Skeletal muscle satellite cell (primary cell): ENCODE measurements at regions not wholly inside any gene's neighbourhood (a gene's known extent, or its start where the extent isn't known, plus 50 kb on each side); places are given as distances from the start of the nearest gene placed in this dataset.

Source experiments
- H3K27me3 ChIP-seq: 2 replicates; pipeline ENCODE4 v1.7.0; 2013; ENCODE audit warnings: low read length; ENCODE audit not compliant: control insufficient read depth, insufficient read depth
- H3K36me3 ChIP-seq: 2 replicates; pipeline ENCODE4 v1.7.0; 2013; ENCODE audit warnings: mild to moderate bottlenecking, control low read depth, low read length; ENCODE audit not compliant: insufficient read depth
- H3K4me1 ChIP-seq: 2 replicates; pipeline ENCODE4 v1.7.0; 2013; ENCODE audit warnings: low read length; ENCODE audit not compliant: control insufficient read depth, insufficient read depth
- H3K4me2 ChIP-seq: 2 replicates; pipeline ENCODE4 v1.7.0; 2013; ENCODE audit warnings: mild to moderate bottlenecking, low read length
- H3K4me3 ChIP-seq: 2 replicates; pipeline ENCODE4 v1.7.0; 2013; ENCODE audit warnings: low read length
- H3K9ac ChIP-seq: 2 replicates; pipeline ENCODE4 v1.7.0; 2013; ENCODE audit warnings: mild to moderate bottlenecking, low read depth, low read length, moderate library complexity
- H3K9me3 ChIP-seq: replicated peaks from 2 replicates; pipeline ENCODE4 v1.7.0; 2013; ENCODE audit warnings: mild to moderate bottlenecking, control low read depth, low read length

GRCh38 chr3:87895983-87896382 is 162.8 kb downstream of the CGGBP1 start:
- Histone ChIP-seq H3K4me2 (no peak overlapping the region), H3K4me3 (no peak overlapping the region), H3K36me3 (no peaks in the 10 kb centered on the region)

GRCh38 chr3:87873136-87873535 is 185.7 kb downstream of the CGGBP1 start:
- Histone ChIP-seq H3K9ac (no peak overlapping the region), H3K9me3 (no peaks in the 10 kb centered on the region), H3K4me3 (no peak overlapping the region), H3K27me3 (no peaks in the 10 kb centered on the region), H3K4me2 (no peak overlapping the region), H3K36me3 (no peaks in the 10 kb centered on the region), H3K4me1 (no peaks in the 10 kb centered on the region)

More at GRCh38 chr3:87895983-87896382, 162.8 kb downstream of the CGGBP1 start:
- no peaks in the 10 kb centered on the region for H3K9me3 ChIP-seq
- no peak overlapping the region for H3K9ac ChIP-seq
- H3K4me1 ChIP-seq, result no peaks in the 10 kb centered on the region
- no peaks in the 10 kb centered on the region for H3K27me3 ChIP-seq

- Histone ChIP-seq H3K9me3 (no peaks in the 10 kb centered on the region), H3K4me2 (no peak overlapping the region), H3K4me3 (no peak overlapping the region), H3K36me3 (no peaks in the 10 kb centered on the region), H3K4me1 (no peaks in the 10 kb centered on the region), H3K27me3 (no peaks in the 10 kb centered on the region), H3K9ac (no peak overlapping the region)
Measured at GRCh38 chr3:87867001-87867400, 191.8 kb downstream of the CGGBP1 start.

DNA sequence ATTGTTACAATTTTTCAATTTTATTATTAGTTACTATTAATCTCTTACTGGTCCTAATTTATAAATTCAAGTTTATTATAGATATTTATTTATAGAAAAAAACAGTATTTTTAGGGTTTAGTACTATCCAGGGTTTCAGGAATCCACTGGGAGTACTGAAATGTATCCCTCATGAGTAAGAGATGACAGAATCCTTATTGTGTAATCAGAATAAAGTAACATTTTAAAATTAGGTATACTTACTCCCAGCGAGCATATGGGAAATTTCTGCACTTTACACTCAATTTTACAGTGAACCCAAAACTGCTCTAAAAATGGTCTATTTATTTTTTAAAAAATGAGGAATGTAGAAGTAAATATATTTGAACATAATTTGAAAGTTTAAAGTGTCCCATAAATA is 202.7 kb downstream of the CGGBP1 start:
- H3K27me3 ChIP-seq, result no peaks in the 10 kb centered on the region
- no peaks in the 10 kb centered on the region for H3K36me3 ChIP-seq
- peak overlapping the region; percentile 55 for H3K4me2 ChIP-seq
- no peak overlapping the region for H3K9ac ChIP-seq
- no peaks in the 10 kb centered on the region for H3K9me3 ChIP-seq
- peak overlapping the region; percentile 25 for H3K4me3 ChIP-seq
- peaks cover 15% of the 10 kb centered on the region for H3K4me1 ChIP-seq

DNA sequence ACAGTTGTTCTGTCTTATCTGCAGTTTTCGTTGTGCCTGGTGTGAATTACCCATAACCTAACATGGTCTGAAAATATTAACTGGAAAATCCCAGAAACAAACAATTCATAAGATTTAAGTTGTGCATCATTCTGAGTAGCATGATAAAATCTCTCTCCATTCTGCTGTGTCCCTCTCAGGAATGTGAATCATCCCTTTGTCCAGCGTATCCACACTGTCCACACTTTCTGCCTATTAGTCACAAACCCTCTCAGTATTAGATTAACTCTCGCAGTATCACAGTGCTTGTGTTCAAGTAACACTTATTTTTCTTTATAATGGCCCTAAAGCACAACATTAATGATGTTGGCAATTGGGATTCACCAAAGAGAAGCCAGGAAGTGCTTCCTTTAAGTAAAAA is 203.2 kb downstream of the CGGBP1 start:
- H3K36me3 ChIP-seq, result no peaks in the 10 kb centered on the region
- peak overlapping the region; percentile 55 for H3K4me2 ChIP-seq
- no peaks in the 10 kb centered on the region for H3K27me3 ChIP-seq
- peaks cover 15% of the 10 kb centered on the region for H3K4me1 ChIP-seq
- H3K4me3 ChIP-seq, result peak overlapping the region; percentile 25
- H3K9ac ChIP-seq, result no peak overlapping the region
- H3K9me3 ChIP-seq, result no peaks in the 10 kb centered on the region

DNA sequence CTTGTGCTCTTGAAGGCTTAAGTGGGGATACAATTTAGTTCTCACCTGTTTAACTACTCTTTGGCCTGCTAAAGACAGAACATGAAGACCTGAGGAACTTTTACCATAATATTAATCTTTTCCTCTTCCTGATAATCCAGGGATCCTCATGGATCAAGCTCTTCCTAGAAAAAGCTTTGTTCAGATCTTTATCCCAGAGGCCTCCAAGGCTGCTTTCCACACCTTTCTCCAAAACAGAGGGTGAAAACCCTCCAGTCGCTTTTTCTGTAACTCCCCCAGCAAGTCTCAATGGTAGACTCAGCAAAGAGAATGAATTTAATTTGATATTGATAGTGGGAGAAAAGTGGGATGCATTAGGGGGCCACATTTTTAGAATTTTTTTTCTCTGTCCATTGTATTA is 203.6 kb downstream of the CGGBP1 start:
- no peak overlapping the region for H3K4me3 ChIP-seq
- peak overlapping the region; percentile 55 for H3K4me2 ChIP-seq
- H3K36me3 ChIP-seq, result no peaks in the 10 kb centered on the region
- no peak overlapping the region for H3K9ac ChIP-seq
- H3K27me3 ChIP-seq, result no peaks in the 10 kb centered on the region
- H3K9me3 ChIP-seq, result no peaks in the 10 kb centered on the region
- peaks cover 15% of the 10 kb centered on the region for H3K4me1 ChIP-seq

DNA sequence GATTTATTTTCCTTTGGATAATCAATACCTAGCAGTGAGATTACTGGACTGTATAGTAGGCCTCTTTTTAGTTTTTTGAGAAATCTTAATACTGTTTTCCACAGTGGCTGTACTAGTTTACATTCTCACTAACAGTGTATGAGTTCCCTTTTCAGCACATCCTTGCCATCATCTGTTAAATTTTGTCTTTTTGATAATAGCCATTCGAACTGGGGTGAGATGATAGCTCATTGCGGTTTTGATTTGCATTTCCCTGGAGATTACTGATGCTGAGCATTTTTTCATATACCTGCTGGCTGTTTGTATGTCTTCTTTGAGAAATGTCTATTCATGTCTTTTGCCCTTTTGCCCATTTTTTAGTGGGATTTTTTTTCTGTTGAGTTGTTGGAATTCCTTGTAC is 210.8 kb downstream of the CGGBP1 start:
- Histone ChIP-seq H3K4me2 (no peak overlapping the region), H3K4me3 (no peak overlapping the region), H3K4me1 (no peaks in the 10 kb centered on the region), H3K9me3 (no peaks in the 10 kb centered on the region), H3K27me3 (no peaks in the 10 kb centered on the region), H3K36me3 (no peaks in the 10 kb centered on the region), H3K9ac (no peak overlapping the region)

DNA sequence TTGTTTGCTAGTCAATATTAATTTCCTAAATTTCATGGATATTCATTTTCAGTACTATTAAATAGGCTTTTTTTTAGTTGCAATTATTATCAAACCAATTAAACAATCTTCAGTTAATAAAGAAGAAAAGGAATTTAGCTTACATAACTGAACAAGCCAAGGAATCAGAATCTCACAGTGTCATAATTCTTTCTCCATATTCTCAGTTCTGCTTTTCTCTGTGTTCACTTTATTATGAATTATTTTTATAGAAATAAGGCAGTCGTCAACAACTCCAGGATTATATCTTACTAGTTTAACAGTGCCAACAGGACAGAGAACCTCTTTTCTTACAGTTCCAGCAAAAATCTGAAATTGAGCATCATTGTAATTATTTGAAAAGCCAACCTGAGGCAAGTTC is 221.7 kb downstream of the CGGBP1 start:
- no peaks in the 10 kb centered on the region for H3K36me3 ChIP-seq
- no peaks in the 10 kb centered on the region for H3K4me1 ChIP-seq
- no peak overlapping the region for H3K4me3 ChIP-seq
- H3K4me2 ChIP-seq, result no peak overlapping the region
- H3K27me3 ChIP-seq, result no peaks in the 10 kb centered on the region
- H3K9ac ChIP-seq, result no peak overlapping the region
- no peaks in the 10 kb centered on the region for H3K9me3 ChIP-seq

DNA sequence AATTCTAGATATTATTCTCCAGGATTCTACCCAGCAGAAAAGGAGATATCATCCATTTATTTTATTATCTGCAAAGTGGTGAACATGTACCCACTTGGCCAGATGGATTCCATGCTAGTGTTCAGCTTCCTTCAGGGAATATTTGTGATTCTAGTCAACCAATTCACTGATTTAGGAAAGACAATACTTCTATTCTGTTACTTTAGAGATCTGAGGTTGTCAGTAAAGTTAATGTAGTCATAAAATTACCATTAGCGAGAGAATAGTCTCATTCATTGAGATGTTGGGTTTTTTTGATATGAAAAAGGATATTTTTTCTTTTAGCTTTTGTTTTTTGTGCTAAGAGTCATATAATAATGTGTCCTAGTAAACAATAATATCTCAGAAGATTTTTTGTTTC is 222.8 kb downstream of the CGGBP1 start:
- no peak overlapping the region for H3K4me3 ChIP-seq
- H3K9ac ChIP-seq, result no peak overlapping the region
- no peaks in the 10 kb centered on the region for H3K27me3 ChIP-seq
- no peaks in the 10 kb centered on the region for H3K9me3 ChIP-seq
- no peaks in the 10 kb centered on the region for H3K36me3 ChIP-seq
- no peaks in the 10 kb centered on the region for H3K4me1 ChIP-seq
- H3K4me2 ChIP-seq, result no peak overlapping the region

DNA sequence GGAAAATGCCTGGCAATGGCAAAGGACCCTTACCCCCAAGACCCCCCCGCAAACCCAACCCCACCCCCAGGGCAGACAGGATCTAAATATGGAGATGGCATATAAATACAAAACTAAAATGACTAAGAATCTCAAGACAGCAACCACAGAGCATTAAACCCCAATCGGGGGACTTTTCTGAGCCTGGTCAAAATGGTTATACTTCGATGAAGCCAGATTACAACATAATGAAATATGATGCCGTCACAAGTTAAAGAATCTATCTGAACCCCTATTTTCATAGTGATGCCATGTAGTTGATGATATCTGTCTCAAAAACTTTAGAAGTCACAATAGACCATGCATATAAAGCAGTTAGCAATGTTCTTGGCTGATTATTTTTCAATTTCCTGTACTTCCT is 223.6 kb downstream of the CGGBP1 start:
- Histone ChIP-seq H3K9ac (no peak overlapping the region), H3K27me3 (no peaks in the 10 kb centered on the region), H3K9me3 (no peaks in the 10 kb centered on the region), H3K4me1 (no peaks in the 10 kb centered on the region), H3K4me3 (no peak overlapping the region), H3K4me2 (no peak overlapping the region), H3K36me3 (no peaks in the 10 kb centered on the region)

GRCh38 chr3:87834327-87834726 is 224.5 kb downstream of the CGGBP1 start:
- no peak overlapping the region for H3K9ac ChIP-seq
- no peaks in the 10 kb centered on the region for H3K9me3 ChIP-seq

DNA sequence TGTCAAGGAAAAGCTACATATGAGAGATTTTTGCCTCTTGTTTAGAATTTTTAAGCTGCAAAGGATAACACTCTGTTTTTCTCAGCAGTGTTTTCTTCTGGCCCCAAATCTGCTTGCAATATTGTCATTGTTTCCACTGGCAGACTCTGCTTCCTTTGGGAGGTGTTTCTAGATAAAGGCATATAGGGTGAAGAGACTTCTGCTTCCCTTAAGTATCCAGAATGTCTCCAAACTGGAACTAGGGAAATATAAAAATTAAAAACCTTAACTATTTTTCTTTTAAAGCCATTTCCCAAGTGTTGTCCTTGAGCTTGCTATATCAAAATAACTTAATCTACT is 225.8 kb downstream of the CGGBP1 start:
- H3K4me1 ChIP-seq, result no peaks in the 10 kb centered on the region
- no peaks in the 10 kb centered on the region for H3K36me3 ChIP-seq
- no peak overlapping the region for H3K4me3 ChIP-seq
- no peaks in the 10 kb centered on the region for H3K27me3 ChIP-seq
- no peaks in the 10 kb centered on the region for H3K9me3 ChIP-seq
- H3K9ac ChIP-seq, result no peak overlapping the region
- H3K4me2 ChIP-seq, result no peak overlapping the region

More at GRCh38 chr3:87834327-87834726, 224.5 kb downstream of the CGGBP1 start:
- H3K27me3 ChIP-seq, result no peaks in the 10 kb centered on the region
- no peak overlapping the region for H3K4me2 ChIP-seq
- no peak overlapping the region for H3K4me3 ChIP-seq
- no peaks in the 10 kb centered on the region for H3K36me3 ChIP-seq
- H3K4me1 ChIP-seq, result no peaks in the 10 kb centered on the region
